Activated T-cell treated with anti-CD3 and anti-CD28 coated beads, Interleukin-2, amount 50 U/mL, for 72 hours (primary cell): ENCODE measurements at regions not wholly inside any gene's neighbourhood (a gene's known extent, or its start where the extent isn't known, plus 50 kb on each side); places are given as distances from the start of the nearest gene placed in this dataset.
A peak's percentile ranks its signal among the peaks of the same experiment; 100 is the strongest.

Experiments
- ATAC-seq, 2 donors: fragments of 150-1000 bp; cut with Tn5 transposase; replicated peaks in 1 of 2; 2 replicates each; pipeline ENCODE4 v1.10.0; 2021; ENCODE audit warnings: moderate library complexity in 2 of 2, mild to moderate bottlenecking in 1 of 2
- DNase-seq, 2 donors: peaks; one replicate each; pipeline ENCODE4 v3.0.0; 2021 to 2022; ENCODE audit warnings: mixed read lengths in 1 of 2
- H3K27ac Mint-ChIP-seq: one replicate; pipeline ENCODE4 v1.8.0; 2022; ENCODE audit warnings: mild to moderate bottlenecking, moderate library complexity, mixed read lengths
- H3K27me3 Mint-ChIP-seq: one replicate; pipeline ENCODE4 v1.8.0; 2022; ENCODE audit warnings: low read depth, mixed read lengths
- H3K36me3 Mint-ChIP-seq, 2 donors: one replicate each; pipeline ENCODE4 v1.8.0; 2022; ENCODE audit warnings: mixed read lengths in 2 of 2, mild to moderate bottlenecking in 1 of 2; ENCODE audit not compliant: insufficient read depth in 2 of 2
- H3K4me1 Mint-ChIP-seq: one replicate; pipeline ENCODE4 v1.8.0; 2022; ENCODE audit warnings: low read depth, mixed read lengths
- H3K4me3 Mint-ChIP-seq, 2 donors: one replicate each; pipeline ENCODE4 v1.8.0; 2022; ENCODE audit warnings: mild to moderate bottlenecking in 2 of 2, mixed read lengths in 2 of 2, moderate library complexity in 2 of 2
- H3K9me3 Mint-ChIP-seq, 2 donors: one replicate each; pipeline ENCODE4 v1.8.0; 2022; ENCODE audit warnings: mixed read lengths in 2 of 2

- Mint-ChIP-seq H3K9me3 (no peaks in the 10 kb centered on the region), H3K4me3 (no peak overlapping the region), H3K4me1 (no peaks in the 10 kb centered on the region), H3K27ac (no peak overlapping the region), H3K36me3 (no peaks in the 10 kb centered on the region), H3K27me3 (no peaks in the 10 kb centered on the region)
- DNase-seq, result no peak
- ATAC-seq, result no peak
These were observed 369.6 kb upstream of the CADM1 start for GRCh38 chr11:115873813-115874212.

GRCh38 chr11:115872416-115872815 is 368.2 kb upstream of the CADM1 start:
- Mint-ChIP-seq H3K36me3 (no peaks in the 10 kb centered on the region), H3K27ac (no peak overlapping the region), H3K9me3 (peaks cover 0 to 2% of the 10 kb centered on the region in 2 donors), H3K4me1 (no peaks in the 10 kb centered on the region), H3K27me3 (no peaks in the 10 kb centered on the region), H3K4me3 (no peak overlapping the region)
- no peak for ATAC-seq
- no peak for DNase-seq

DNA sequence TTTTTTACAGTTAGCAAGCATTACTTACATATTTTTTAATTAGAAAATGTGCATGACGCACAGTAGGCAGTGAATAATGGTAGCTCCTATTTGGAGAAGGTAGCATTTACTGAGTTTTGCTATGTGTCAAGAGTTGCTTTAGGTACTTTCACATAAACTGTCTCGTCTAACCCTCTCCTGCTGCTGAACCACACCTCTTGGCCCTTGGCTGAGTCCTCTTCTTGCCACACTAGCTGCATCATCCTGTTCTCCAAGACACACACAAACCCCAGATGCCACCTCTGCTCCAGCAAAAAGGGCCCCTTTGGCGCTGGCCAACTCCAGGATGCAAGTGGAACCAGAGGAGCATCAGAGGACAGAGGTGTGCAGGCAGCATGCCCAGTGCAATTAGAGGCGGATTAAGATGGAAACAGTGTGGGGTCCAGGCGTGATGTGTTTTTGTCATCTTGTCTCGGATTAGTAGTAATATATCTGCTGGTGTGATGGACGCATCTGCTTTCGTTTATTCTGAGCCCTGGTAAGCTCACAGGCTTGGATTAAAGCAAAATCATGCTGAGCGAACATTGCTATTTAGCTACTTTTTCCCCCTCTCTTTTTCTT is 367.0 kb upstream of the CADM1 start:
- no peak for ATAC-seq
- Mint-ChIP-seq H3K4me3 (no peak overlapping the region), H3K27me3 (no peaks in the 10 kb centered on the region), H3K4me1 (no peaks in the 10 kb centered on the region), H3K27ac (no peak overlapping the region), H3K36me3 (no peaks in the 10 kb centered on the region), H3K9me3 (peaks cover 0 to 2% of the 10 kb centered on the region in 2 donors)
- DNase-seq, result no peak

DNA sequence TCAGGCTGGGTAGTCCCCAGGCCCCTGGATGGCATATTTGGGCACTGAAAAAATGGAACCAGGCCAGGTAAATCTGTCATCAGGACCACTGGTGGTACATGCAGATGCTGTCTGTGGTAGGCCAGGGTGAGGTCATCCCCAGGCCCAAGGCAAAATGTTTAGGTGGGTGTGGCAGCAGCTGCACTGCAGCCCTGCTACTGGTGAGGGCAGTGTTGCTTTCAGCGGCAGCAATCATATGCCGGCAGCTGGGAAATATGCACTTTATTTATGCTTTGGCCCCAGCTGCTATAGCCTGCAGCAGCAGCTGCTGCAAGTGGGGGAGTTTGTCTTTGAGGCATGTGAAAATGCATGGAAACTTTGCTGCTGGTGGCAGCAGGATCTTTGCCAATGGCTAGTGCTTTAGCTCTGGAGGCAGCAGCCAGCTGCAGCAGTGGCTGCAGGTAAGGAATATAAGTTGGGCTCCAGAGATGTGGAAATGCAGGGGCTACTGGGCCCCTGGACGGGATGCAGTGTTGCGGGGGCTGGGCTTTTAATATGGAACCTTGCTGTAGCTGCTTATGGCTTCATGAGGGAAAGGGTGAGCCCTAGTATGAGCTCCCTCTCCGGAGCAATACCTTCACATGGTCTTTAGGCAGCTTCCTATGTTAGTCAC is 365.7 kb upstream of the CADM1 start:
- no peaks in the 10 kb centered on the region for H3K27me3 Mint-ChIP-seq
- no peaks in the 10 kb centered on the region for H3K4me1 Mint-ChIP-seq
- DNase-seq (peak; percentile 6 to 15), ATAC-seq (peak; percentile 53)
- H3K27ac Mint-ChIP-seq, result no peak overlapping the region
- peaks cover 3% of the 10 kb centered on the region in 2 donors for H3K9me3 Mint-ChIP-seq
- no peak overlapping the region for H3K4me3 Mint-ChIP-seq
- H3K36me3 Mint-ChIP-seq, result no peaks in the 10 kb centered on the region

- no peaks in the 10 kb centered on the region for H3K4me1 Mint-ChIP-seq
- no peak overlapping the region for H3K4me3 Mint-ChIP-seq
- H3K36me3 Mint-ChIP-seq, result no peaks in the 10 kb centered on the region
- H3K27ac Mint-ChIP-seq, result no peak overlapping the region
- H3K9me3 Mint-ChIP-seq, result peaks cover 3 to 4% of the 10 kb centered on the region in 2 donors
- no peak for DNase-seq
- no peaks in the 10 kb centered on the region for H3K27me3 Mint-ChIP-seq
- ATAC-seq, result no peak
These were observed 364.9 kb upstream of the CADM1 start for GRCh38 chr11:115869131-115869530.

- DNase-seq (no peak), ATAC-seq (no peak)
- Mint-ChIP-seq H3K4me1 (no peaks in the 10 kb centered on the region), H3K9me3 (peaks cover 4 to 5% of the 10 kb centered on the region in 2 donors), H3K27ac (no peak overlapping the region), H3K4me3 (no peak overlapping the region), H3K36me3 (peaks cover 0 to 2% of the 10 kb centered on the region in 2 donors), H3K27me3 (no peaks in the 10 kb centered on the region)
These were observed 356.0 kb upstream of the CADM1 start for GRCh38 chr11:115860246-115860645.

DNA sequence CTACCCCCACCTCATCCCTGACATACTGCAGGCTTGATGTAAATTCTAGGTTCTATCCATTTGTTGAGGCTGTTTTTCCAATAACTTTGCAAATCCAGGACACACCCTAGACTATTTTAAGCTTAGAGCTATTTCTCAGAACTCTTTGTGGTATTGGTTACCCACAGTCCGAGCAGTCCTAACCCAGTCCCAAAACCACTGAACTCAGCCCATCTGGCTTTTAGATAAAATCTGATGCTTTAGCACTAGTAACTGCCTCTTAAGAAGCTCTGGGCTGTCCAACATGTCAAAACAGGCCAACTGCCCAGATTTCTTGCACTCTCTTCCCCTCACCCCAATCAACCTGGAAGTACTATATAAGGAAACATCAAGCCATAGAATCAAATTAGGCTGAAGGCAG is 344.4 kb upstream of the CADM1 start:
- no peaks in the 10 kb centered on the region for H3K27me3 Mint-ChIP-seq
- H3K4me1 Mint-ChIP-seq, result no peaks in the 10 kb centered on the region
- H3K9me3 Mint-ChIP-seq, result peaks cover 4 to 6% of the 10 kb centered on the region in 2 donors
- no peak overlapping the region for H3K4me3 Mint-ChIP-seq
- no peak overlapping the region for H3K27ac Mint-ChIP-seq
- no peak for ATAC-seq
- H3K36me3 Mint-ChIP-seq, result no peaks in the 10 kb centered on the region
- DNase-seq, result no peak

DNA sequence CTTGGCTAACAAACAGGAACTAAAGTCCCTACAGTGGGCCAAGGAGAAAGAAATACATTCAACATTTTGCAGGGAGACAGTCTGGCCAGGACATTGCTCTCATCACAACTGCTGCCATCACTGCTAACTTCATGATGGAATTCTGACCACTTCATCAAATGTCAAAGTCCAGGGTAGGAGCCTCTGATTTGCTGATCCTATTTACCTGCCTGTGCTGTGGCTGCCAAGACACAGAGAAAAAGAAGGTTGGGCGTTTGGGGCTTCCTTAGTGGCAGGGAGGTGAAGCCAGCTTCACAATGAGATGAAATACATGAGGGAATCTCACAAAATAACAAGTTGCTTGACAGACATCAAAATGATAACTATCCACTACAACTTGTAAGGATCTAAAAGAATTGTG is 343.9 kb upstream of the CADM1 start:
- Mint-ChIP-seq H3K27me3 (no peaks in the 10 kb centered on the region), H3K27ac (no peak overlapping the region), H3K4me1 (no peaks in the 10 kb centered on the region), H3K36me3 (no peaks in the 10 kb centered on the region), H3K9me3 (peaks cover 2% of the 10 kb centered on the region in 2 donors), H3K4me3 (no peak overlapping the region)
- ATAC-seq (no peak), DNase-seq (no peak)

DNA sequence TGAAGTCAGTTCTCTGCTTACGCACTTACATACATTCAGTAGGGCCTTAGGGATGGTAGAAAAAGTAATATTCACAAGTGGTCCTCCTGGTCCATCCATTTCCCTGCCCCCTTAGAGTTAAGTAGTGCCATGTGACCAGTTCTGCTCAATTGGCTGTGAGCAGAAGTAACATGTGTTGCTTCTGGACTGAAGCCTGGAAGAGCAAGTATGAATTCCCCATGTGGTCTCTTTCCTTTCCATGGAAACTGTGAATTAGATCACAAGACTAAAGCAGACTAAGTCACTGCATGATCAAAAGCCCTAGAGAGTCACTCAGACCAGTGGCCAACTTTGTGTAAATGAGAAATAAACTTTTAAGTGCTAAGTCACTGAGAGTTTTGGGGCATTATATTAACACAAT is 341.7 kb upstream of the CADM1 start:
- H3K27me3 Mint-ChIP-seq, result no peaks in the 10 kb centered on the region
- no peaks in the 10 kb centered on the region for H3K4me1 Mint-ChIP-seq
- H3K4me3 Mint-ChIP-seq, result no peak overlapping the region
- no peaks in the 10 kb centered on the region for H3K36me3 Mint-ChIP-seq
- ATAC-seq, result no peak
- no peak overlapping the region for H3K27ac Mint-ChIP-seq
- DNase-seq, result no peak
- peaks cover 2% of the 10 kb centered on the region in 2 donors for H3K9me3 Mint-ChIP-seq

DNA sequence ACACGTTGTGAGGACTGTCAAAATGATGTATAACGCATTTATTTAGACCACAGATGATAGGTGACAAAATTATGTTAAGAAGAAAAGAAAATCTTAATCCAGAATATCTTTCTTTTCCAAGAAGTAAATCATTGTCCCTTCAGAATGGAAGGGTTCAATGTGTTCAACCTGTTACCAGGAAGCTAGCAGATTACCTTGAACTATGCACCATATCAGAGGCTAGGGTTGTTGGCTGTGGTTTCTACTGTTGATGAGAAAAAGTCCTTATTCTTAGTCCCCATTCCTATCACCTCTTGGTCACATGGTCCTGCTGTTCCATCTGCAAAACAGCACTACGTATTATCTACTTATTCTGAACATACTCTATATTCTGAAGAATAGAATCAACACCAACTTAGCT is 339.5 kb upstream of the CADM1 start:
- H3K4me1 Mint-ChIP-seq, result no peaks in the 10 kb centered on the region
- peaks cover 0 to 2% of the 10 kb centered on the region in 2 donors for H3K9me3 Mint-ChIP-seq
- no peaks in the 10 kb centered on the region for H3K27me3 Mint-ChIP-seq
- DNase-seq, result no peak
- H3K36me3 Mint-ChIP-seq, result no peaks in the 10 kb centered on the region
- ATAC-seq, result no peak
- no peak overlapping the region for H3K27ac Mint-ChIP-seq
- H3K4me3 Mint-ChIP-seq, result no peak overlapping the region

DNA sequence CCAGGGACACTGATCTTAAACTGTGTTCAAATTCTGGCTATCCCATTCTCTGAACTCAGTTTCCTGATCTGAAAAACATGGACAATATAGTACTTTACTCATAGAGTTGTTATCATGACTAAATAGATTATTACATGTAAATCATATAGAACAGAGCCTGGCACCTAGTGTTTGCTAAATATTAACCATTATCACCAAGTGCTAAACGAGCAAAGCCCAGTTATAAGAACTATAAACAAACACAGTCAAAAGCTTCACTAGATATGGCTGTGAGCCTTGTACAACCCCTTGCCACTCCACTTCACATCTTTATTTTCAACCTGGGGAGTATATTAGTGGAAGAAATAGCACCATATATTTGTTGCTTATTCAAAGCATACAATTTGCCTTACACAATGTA is 338.9 kb upstream of the CADM1 start:
- no peaks in the 10 kb centered on the region for H3K36me3 Mint-ChIP-seq
- DNase-seq (no peak), ATAC-seq (no peak)
- H3K27ac Mint-ChIP-seq, result no peak overlapping the region
- H3K9me3 Mint-ChIP-seq, result peaks cover 0 to 2% of the 10 kb centered on the region in 2 donors
- H3K27me3 Mint-ChIP-seq, result no peaks in the 10 kb centered on the region
- no peak overlapping the region for H3K4me3 Mint-ChIP-seq
- H3K4me1 Mint-ChIP-seq, result no peaks in the 10 kb centered on the region

GRCh38 chr11:115820026-115820425 is 315.8 kb upstream of the CADM1 start:
- H3K4me3 Mint-ChIP-seq, result no peak overlapping the region
- no peak for DNase-seq
- no peaks in the 10 kb centered on the region for H3K4me1 Mint-ChIP-seq
- no peaks in the 10 kb centered on the region for H3K27me3 Mint-ChIP-seq
- H3K36me3 Mint-ChIP-seq, result no peaks in the 10 kb centered on the region
- H3K27ac Mint-ChIP-seq, result no peak overlapping the region
- ATAC-seq, result no peak
- H3K9me3 Mint-ChIP-seq, result peaks cover 6 to 7% of the 10 kb centered on the region in 2 donors

- no peaks in the 10 kb centered on the region for H3K4me1 Mint-ChIP-seq
- no peak for ATAC-seq
- no peak overlapping the region for H3K4me3 Mint-ChIP-seq
- no peaks in the 10 kb centered on the region for H3K27me3 Mint-ChIP-seq
- no peak overlapping the region for H3K27ac Mint-ChIP-seq
- peaks cover 6 to 7% of the 10 kb centered on the region in 2 donors for H3K9me3 Mint-ChIP-seq
- no peaks in the 10 kb centered on the region for H3K36me3 Mint-ChIP-seq
- DNase-seq, result no peak
These were observed 314.8 kb upstream of the CADM1 start for GRCh38 chr11:115819014-115819413.
